GM18505 (cell line): ENCODE measurements at regions not wholly inside any gene's neighbourhood (a gene's known extent, or its start where the extent isn't known, plus 50 kb on each side); places are given as distances from the start of the nearest gene placed in this dataset.
"Not testable (repeated sequence)": the region's sequence is repeated elsewhere in the genome, so short reads cannot be mapped to it uniquely, and the experiment has no call there.

Experiments used
- ATAC-seq: cut with Tn5 transposase; IDR thresholded peaks from one replicate; pipeline ENCODE4 v1.9.1; 2021; ENCODE audit not compliant: unreplicated experiment
- POLR2A ChIP-seq: IDR thresholded peaks from 4 replicates; pipeline ENCODE4 v1.6.1; 2011; ENCODE audit warnings: borderline replicate concordance; ENCODE audit not compliant: insufficient read depth, insufficient read length; ENCODE audit errors: extremely low read depth

DNA sequence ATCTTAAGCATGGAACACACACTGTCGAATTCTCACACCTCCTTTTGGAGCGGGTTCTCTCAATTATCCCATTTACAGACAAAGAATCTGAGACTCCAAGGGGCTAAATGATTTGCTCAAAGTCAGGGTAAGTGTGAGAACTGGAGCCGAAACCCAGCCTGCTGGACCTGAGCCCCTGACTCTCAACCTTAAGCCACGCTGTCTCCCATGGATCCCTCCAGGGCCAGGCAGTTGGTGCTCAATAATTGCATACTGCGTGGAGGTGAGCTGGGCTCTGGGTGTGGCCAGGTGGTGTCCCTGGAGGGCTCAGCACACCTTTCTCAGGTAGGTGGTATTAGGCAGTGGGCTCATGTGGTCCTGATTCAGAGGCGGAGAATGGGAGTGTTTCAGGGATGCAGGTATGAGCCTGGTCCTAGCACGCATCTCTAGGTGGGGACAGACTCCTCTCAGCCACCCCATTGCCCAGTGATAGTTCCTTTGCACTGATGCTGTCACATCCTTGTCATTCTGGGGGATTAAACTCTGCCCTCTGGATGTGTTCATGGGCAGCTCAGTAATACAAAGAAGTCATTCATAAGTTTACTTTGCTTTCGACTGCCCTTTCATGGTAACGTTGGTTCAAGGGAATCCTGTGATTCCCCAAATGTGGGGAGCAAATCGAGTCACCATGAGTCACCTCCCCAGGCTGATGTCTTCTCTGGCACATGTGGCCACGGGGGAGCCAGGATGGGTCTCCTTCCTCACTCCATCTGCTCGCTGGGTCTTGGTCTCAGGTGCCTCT is 399.5 kb upstream of the TNRC6C start:
- TF ChIP-seq POLR2A = no peak
- ATAC-seq = no peak

DNA sequence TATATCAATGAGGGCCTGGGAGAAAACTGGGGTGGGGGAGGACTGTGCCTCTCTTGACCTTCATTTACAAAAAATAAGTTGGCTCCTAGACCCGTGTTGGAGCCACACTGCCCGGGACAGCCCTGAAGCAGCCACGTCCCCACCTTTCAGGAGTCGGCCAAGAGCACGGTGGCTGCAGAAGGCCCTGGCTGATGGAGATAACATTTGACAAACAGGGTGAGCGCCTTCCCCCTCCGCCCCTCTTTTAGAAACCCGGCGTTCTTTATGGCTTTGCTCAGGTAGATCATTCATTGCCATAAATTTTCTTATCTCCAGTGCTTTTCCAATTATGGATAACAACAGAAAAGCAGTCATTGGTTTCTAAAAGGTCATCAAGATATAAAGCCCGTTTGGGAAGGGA is 398.1 kb upstream of the TNRC6C start:
- no peak for TF ChIP-seq POLR2A
- no peak for ATAC-seq

DNA sequence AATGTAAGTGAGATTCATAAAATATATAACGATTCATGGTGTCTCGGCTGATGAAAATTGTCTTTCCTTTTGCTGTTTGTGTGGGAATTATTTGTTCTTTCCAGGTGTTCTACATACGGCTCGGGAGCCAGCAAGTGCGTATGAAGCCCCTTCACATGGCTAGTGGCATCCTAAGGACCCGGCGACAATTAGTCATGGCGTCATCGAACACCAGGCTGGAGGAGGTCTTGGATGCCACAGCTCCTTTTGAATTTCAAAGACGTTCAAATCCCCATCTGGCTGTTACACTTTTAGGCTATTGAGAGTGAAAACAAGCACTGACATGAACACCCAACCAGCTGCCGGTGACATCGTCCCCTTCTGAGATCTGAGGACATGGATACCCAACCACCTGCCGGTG is 397.7 kb upstream of the TNRC6C start:
- ATAC-seq = no peak
- no peak for TF ChIP-seq POLR2A

GRCh38 chr17:77562361-77562760 is 396.1 kb upstream of the TNRC6C start:
- ATAC-seq = not testable (repeated sequence)

DNA sequence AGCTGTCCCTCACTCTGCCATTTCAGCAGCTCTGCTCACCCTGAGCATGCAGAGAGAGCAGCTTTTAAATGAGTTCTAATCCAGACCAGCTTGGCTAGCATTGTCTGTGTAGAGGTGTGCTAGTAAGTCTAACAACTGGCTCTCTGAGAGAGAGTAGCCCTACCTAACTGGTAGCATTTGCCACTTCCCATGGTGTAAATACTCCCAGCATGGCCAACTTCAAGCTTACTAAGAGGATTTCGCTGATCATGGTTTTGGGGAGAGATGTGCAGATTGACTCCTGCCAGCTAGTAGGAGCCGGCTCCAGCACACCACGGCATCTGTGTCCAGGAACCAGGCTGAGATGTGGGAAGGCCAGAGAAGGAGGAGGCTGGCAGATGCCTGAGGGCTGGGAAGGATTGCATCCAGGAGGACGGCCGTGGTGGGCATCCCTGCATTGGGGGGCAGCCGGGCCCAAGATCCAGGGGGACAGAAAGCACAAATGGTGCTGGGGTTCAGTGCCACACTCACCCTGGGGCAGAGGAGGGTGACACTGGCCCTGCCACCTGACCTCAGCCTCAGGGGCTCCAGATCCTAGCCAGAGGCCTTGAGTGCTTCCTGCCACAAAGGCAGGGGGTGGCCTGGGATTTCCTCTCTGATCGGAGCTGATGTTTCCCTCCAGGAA is 394.9 kb upstream of the TNRC6C start:
- no peak for ATAC-seq
- TF ChIP-seq POLR2A = no peak

DNA sequence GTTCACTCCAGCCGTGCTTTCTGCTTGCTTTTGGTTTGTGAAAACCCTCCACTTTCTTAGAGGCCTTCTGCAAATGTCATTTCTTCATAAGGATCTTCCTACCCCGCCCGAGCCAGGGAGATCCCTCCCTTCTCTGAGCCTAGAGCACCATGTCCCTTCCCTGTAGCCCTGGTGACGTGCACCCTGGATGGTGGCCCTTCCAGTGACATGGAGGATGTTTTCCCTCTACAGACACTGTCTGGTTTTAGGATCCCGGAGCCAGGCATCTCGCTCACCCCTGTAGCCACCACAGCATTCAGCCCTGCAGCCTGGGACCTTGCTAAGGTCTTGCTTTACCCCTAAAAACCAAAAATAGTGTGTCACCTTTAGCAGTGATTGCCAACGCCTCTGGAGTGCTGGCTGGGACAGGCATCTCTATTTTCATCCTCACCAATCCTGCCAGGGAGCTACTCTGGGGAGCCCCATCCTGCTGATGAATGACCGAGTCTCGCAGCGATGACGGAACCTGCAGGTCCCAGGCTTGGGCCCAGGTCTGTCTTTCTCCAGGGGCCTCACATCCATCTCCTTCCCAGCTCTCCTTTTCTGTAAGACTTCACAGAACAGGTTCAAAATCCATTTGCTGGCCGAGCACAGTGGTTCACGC is 394.1 kb upstream of the TNRC6C start:
- TF ChIP-seq POLR2A = no peak
- ATAC-seq = no peak

DNA sequence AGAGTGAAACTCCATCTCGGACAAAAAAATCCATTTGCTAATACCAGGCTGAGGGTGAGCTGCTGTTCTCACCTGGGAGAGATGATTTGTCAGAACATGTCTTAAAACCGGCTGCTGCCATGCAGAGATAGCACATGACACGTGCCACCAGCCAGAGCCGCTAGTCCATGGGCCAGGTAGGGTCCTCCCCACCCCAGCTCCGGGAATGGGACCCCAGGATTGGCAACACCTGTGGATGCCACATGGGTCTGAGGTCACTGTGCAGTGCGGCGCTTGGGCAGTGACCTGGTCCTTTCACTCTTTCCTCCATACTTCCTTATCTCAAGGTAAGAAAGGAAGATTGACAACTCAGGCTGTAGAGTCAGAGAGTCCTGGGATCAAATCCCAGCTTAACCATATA is 393.3 kb upstream of the TNRC6C start:
- no peak for TF ChIP-seq POLR2A
- ATAC-seq = no peak

DNA sequence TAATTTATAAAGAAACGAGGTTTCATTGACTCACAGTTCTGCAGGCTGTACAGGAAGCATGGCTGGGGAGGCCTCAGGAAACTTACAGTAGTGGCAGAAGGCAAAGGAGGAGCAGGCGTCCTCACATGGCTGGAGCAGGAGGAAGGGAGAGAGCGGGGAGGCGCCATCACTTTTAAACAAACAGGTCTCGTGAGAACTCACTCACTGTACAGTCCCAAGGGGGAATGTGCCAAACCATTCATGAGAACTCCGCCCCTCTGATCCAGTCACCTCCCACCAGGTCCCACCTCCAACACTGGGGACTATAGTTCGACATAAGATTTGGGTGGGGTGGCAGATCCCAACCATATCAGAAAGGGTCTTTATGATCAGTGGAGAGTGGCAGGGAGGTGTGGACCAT is 392.4 kb upstream of the TNRC6C start:
- no peak for ATAC-seq

DNA sequence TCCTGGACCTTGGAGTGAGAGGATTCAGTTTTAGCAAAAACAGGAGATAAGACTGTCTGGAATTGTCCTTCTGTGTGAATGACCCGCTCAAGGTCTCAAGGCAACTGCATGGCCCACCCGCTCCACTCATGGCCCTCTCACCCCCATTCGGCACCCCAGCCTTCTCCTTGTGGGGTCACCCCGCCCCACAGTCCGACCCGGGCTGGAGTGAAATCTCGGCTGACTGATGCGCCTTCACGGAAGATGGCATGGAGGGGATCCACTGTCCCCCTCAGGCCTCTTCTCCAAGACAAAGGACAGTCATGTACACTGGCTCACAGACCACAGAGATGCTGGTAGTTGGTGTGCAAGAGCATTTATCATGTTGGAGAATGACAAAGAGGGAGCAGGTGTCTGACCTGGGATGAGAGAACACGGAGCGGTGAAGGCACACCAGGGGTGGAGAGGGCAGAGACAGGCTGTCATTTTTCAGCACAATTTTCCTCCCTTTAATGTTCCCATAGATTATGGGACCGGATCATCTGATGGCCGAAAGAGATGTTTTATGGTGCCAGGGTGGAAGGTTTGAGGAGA is 391.9 kb upstream of the TNRC6C start:
- ATAC-seq = no peak
- no peak for TF ChIP-seq POLR2A

More for the DNA sequence above, 392.4 kb upstream of the TNRC6C start:
- no peak for TF ChIP-seq POLR2A

DNA sequence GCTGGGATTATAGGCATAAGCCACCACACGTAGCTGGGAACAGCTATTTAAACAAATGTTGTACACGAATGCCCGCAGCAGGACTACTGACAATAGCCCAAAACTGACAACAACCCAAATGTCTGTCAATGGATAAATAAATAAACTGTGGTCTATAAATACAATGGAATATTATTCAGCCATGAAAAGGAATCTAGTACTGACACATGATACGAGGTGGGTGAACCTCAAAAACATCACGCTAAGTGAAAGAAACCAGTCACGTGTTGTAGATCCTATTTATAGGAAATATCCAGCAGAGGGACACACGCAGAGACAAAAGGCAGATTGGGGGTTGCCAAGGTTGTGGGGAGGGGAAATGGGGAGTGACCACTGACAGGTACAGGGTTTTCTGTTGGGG is 390.0 kb upstream of the TNRC6C start:
- ATAC-seq = no peak
- no peak for TF ChIP-seq POLR2A

- ATAC-seq = no peak
- TF ChIP-seq POLR2A = no peak
Measured at GRCh38 chr17:77569846-77570564, 388.5 kb upstream of the TNRC6C start.

DNA sequence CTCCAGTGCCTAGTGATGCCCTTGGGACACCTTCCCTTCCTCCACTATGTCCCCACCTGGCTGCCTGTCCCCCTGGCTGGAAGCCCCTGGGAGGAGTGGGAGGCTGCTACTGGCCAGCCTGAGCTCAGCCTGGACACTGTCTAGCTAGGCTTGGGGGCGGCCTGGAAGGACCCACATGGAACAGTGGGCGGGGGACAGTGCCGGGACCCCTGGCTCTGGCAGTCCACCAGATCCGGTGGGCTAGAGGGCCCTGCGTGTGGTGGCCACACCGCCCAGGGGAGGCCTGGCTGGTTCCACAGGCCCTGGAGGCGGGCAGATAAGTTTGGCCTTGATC is 388.0 kb upstream of the TNRC6C start:
- TF ChIP-seq POLR2A = no peak
- ATAC-seq = no peak
